ENCODE measurements at regions not wholly inside any gene's neighbourhood (a gene's known extent, or its start where the extent isn't known, plus 50 kb on each side); places are given as distances from the start of the nearest gene placed in this dataset.

GRCh38 chr19:29305268-29305667, 92.3 kb upstream of the UQCRFS1 start:
- TF ChIP-seq CTCF (IDR thresholded peaks at IDR 0.05; ENCODE audit: unreplicated experiment), result no peak
- peaks cover 80% of the 10 kb centered on the region for H3K27me3 Mint-ChIP-seq (ENCODE audit: low read depth)
- H3K27ac Mint-ChIP-seq, result no peak overlapping the region
- no peak overlapping the region for H3K4me3 Mint-ChIP-seq
- H3K4me1 Mint-ChIP-seq, result no peaks in the 10 kb centered on the region
- no peaks in the 10 kb centered on the region for H3K36me3 Mint-ChIP-seq
- H3K9me3 Mint-ChIP-seq, result no peaks in the 10 kb centered on the region
- no peak for DNase-seq (ENCODE audit: low spot score in 2 of 2, unreplicated experiment in 2 of 2)

DNA sequence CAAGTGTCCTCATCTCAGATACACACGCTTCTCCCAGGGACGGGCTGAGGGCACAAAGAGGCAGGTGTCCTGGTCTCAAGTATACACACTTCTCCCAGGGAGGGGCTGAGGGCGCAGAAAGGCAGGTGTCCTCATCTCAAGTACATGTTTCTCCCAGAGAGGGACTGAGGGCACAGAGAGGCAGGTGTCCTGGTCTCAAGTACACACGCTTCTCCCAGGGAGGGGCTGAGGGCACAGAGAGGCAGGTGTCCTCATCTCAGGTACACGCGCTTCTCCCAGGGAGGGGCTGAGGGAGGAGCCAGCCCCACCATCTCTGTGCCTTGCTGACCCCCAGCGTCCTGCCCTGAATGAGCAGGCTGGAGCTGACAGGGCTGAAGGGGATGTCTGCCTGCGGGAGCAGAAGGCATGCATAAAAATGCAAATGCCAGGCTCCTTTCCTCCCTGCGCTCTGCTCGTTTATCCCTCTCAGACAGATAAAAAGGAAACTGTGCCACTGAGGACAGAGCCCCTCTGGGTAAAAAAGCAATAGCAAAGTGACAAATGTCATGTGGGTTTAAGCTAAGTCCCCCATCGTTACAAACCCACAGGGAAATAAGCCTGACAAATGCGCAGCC, 96.1 kb upstream of the UQCRFS1 start:
- no peak for TF ChIP-seq CTCF (IDR thresholded peaks at IDR 0.05; ENCODE audit: unreplicated experiment)
- Mint-ChIP-seq H3K36me3 (no peaks in the 10 kb centered on the region), H3K27ac (no peak overlapping the region), H3K4me3 (no peak overlapping the region), H3K9me3 (no peaks in the 10 kb centered on the region), H3K4me1 (no peaks in the 10 kb centered on the region), H3K27me3 (ENCODE audit: low read depth) (peaks cover 87% of the 10 kb centered on the region)
- DNase-seq (ENCODE audit: low spot score in 2 of 2, unreplicated experiment in 2 of 2), result no peak

GRCh38 chr19:29309637-29310036, 96.7 kb upstream of the UQCRFS1 start:
- Mint-ChIP-seq H3K4me1 (no peaks in the 10 kb centered on the region), H3K36me3 (no peaks in the 10 kb centered on the region), H3K4me3 (no peak overlapping the region), H3K27ac (no peak overlapping the region), H3K9me3 (no peaks in the 10 kb centered on the region), H3K27me3 (ENCODE audit: low read depth) (peaks cover 87% of the 10 kb centered on the region)
- DNase-seq (ENCODE audit: low spot score in 2 of 2, unreplicated experiment in 2 of 2), result no peak
- TF ChIP-seq CTCF (IDR thresholded peaks at IDR 0.05; ENCODE audit: unreplicated experiment), result no peak

- Mint-ChIP-seq H3K27me3 (ENCODE audit: low read depth) (peaks cover 88% of the 10 kb centered on the region), H3K9me3 (no peaks in the 10 kb centered on the region), H3K4me1 (no peaks in the 10 kb centered on the region), H3K36me3 (no peaks in the 10 kb centered on the region), H3K27ac (no peak overlapping the region), H3K4me3 (no peak overlapping the region)
- DNase-seq (ENCODE audit: low spot score in 2 of 2, unreplicated experiment in 2 of 2), result no peak
- TF ChIP-seq CTCF (IDR thresholded peaks at IDR 0.05; ENCODE audit: unreplicated experiment), result no peak
These were observed 98.3 kb upstream of the UQCRFS1 start for GRCh38 chr19:29311191-29311790.

GRCh38 chr19:29315556-29316190, 102.7 kb upstream of the UQCRFS1 start:
- TF ChIP-seq CTCF (IDR thresholded peaks at IDR 0.05; ENCODE audit: unreplicated experiment), result no peak
- no peaks in the 10 kb centered on the region for H3K4me1 Mint-ChIP-seq
- H3K36me3 Mint-ChIP-seq, result no peaks in the 10 kb centered on the region
- no peak for DNase-seq (ENCODE audit: low spot score in 2 of 2, unreplicated experiment in 2 of 2)
- no peaks in the 10 kb centered on the region for H3K9me3 Mint-ChIP-seq
- H3K27ac Mint-ChIP-seq, result no peak overlapping the region
- no peak overlapping the region for H3K4me3 Mint-ChIP-seq
- H3K27me3 Mint-ChIP-seq (ENCODE audit: low read depth), result peaks cover 74% of the 10 kb centered on the region
